Keratinocyte (primary cell): ENCODE measurements at regions not wholly inside any gene's neighbourhood (a gene's known extent, or its start where the extent isn't known, plus 50 kb on each side); places are given as distances from the start of the nearest gene placed in this dataset.

Source experiments
- DNase-seq: peaks from one replicate; pipeline ENCODE4 v3.0.0-alpha.2; 2011; ENCODE audit warnings: low read depth, missing footprints, low spot score
- FAIRE-seq: peaks from 2 replicates; lab custom pipeline; 2011; peaks lifted over from hg19 to GRCh38; lab: Jason Lieb, UNC
- H2AFZ ChIP-seq: 2 replicates; pipeline ENCODE4 v1.6.0; 2012; ENCODE audit warnings: low read length, control low read depth, inconsistent platforms; ENCODE audit not compliant: control insufficient read depth
- H3K27ac ChIP-seq: 2 replicates; pipeline ENCODE4 v1.5.1; 2011; ENCODE audit warnings: low read length; ENCODE audit not compliant: control insufficient read depth, insufficient read depth
- H3K27me3 ChIP-seq: 3 replicates; pipeline ENCODE4 v1.6.0; 2011; ENCODE audit warnings: low read length; ENCODE audit not compliant: control insufficient read depth, insufficient read depth; ENCODE audit errors: extremely low read depth
- H3K36me3 ChIP-seq, 2 experiments: 2 replicates in 1 of 2; 3 replicates in 1 of 2; pipeline ENCODE4 v1.5.1; 2011; ENCODE audit warnings: low read length in 2 of 2, mild to moderate bottlenecking in 1 of 2; ENCODE audit not compliant: control insufficient read depth in 2 of 2, insufficient read depth in 2 of 2; ENCODE audit errors: extremely low read depth in 1 of 2
- H3K4me1 ChIP-seq: 3 replicates; pipeline ENCODE4 v1.5.1; 2011; ENCODE audit warnings: low read length; ENCODE audit not compliant: control insufficient read depth, insufficient read depth; ENCODE audit errors: extremely low read depth
- H3K4me2 ChIP-seq: 3 replicates; pipeline ENCODE4 v1.6.0; 2011; ENCODE audit warnings: low read depth, low read length; ENCODE audit not compliant: control insufficient read depth, insufficient read depth; ENCODE audit errors: extremely low read depth
- H3K4me3 ChIP-seq, 3 experiments: fragments of 200-600 bp in 1 of 3; sonication (generic) in 1 of 3; 2 replicates in 2 of 3; 3 replicates in 1 of 3; pipeline ENCODE4 v1.5.1; 2011 to 2016; ENCODE audit warnings: low read length in 3 of 3, mild to moderate bottlenecking in 3 of 3, control low read depth in 2 of 3, inconsistent platforms in 1 of 3, low read depth in 1 of 3, mixed read lengths in 1 of 3, mixed run types in 1 of 3, moderate library complexity in 1 of 3; ENCODE audit not compliant: control insufficient read depth in 2 of 3, insufficient read depth in 2 of 3; ENCODE audit errors: extremely low read depth in 1 of 3
- H3K79me2 ChIP-seq: 2 replicates; pipeline ENCODE4 v1.6.0; 2012; ENCODE audit warnings: low read length; ENCODE audit not compliant: control insufficient read depth, insufficient read depth
- H3K9ac ChIP-seq: 3 replicates; pipeline ENCODE4 v1.6.0; 2011; ENCODE audit warnings: low read length; ENCODE audit not compliant: control insufficient read depth, insufficient read depth; ENCODE audit errors: extremely low read depth
- H3K9me1 ChIP-seq: 3 replicates; pipeline ENCODE4 v1.6.0; 2011; ENCODE audit warnings: low read length; ENCODE audit not compliant: control insufficient read depth, insufficient read depth; ENCODE audit errors: extremely low read depth
- H3K9me3 ChIP-seq: 2 replicates; pipeline ENCODE4 v1.5.1; 2012; ENCODE audit warnings: low read depth, low read length; ENCODE audit not compliant: control insufficient read depth
- H4K20me1 ChIP-seq: 3 replicates; pipeline ENCODE4 v1.6.0; 2011; ENCODE audit warnings: low read length; ENCODE audit not compliant: control insufficient read depth, insufficient read depth; ENCODE audit errors: extremely low read depth
- EZH2 ChIP-seq: IDR thresholded peaks from one replicate; pipeline ENCODE4 v1.6.1; 2012; ENCODE audit warnings: inconsistent platforms, mild to moderate bottlenecking, low read length, moderate library complexity
- dilution Hi-C: fragments of 300-500 bp; cut with MboI; formaldehyde crosslinking; loops from one replicate; pipeline ENCODE4 v1.7.0; 2020; ENCODE audit warnings: low sequenced_read_pairs; ENCODE audit not compliant: extremely low pct_ligation_motif_present
- TF ChIP-seq, protein P1 (sequence below), 3 experiments: IDR thresholded peaks in 1 of 3; conservative IDR thresholded peaks in 1 of 3; optimal IDR thresholded peaks in 1 of 3; 2 replicates in 2 of 3; 3 replicates in 1 of 3; pipeline versions ENCODE3 to v1.5.1; 2011; ENCODE audit warnings: low read length in 3 of 3, mild to moderate bottlenecking in 3 of 3, moderate library complexity in 2 of 3, control low read depth in 1 of 3, inconsistent platforms in 1 of 3; ENCODE audit not compliant: insufficient read depth in 2 of 3; ENCODE audit errors: extremely low read depth in 1 of 3

DNA sequence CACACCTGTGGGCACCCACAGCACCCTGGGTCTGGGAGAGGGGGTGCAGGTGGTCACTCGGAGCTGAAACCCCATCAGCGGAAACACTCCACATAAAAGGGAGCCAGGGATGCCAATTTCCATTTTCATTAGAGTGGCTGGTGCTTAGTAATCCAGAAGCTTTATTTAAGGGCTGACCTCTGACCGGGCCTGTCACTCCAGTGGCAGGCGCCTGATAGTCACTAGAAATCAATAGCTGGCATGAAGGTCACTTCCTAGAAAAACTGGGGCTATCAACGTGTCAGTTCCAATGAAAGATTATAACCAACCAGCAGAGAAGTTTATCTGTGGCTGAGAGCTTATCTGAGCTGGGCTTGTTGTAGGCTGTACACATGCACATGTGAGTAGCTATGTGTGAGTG is 333.7 kb upstream of the SKOR2 start:
- Histone ChIP-seq H3K27me3 (no peaks in the 10 kb centered on the region), H3K9me3 (no peaks in the 10 kb centered on the region), H3K36me3 (no peaks in the 10 kb centered on the region), H2AFZ (no peak overlapping the region), H4K20me1 (no peaks in the 10 kb centered on the region), H3K4me1 (no peaks in the 10 kb centered on the region), H3K4me2 (no peak overlapping the region), H3K4me3 (no peak overlapping the region), H3K9me1 (no peaks in the 10 kb centered on the region), H3K79me2 (no peaks in the 10 kb centered on the region), H3K9ac (no peak overlapping the region), H3K27ac (no peak overlapping the region)
- dilution Hi-C loops: no loop called here
- TF ChIP-seq EZH2: no peak
- TF ChIP-seq, protein P1, sequence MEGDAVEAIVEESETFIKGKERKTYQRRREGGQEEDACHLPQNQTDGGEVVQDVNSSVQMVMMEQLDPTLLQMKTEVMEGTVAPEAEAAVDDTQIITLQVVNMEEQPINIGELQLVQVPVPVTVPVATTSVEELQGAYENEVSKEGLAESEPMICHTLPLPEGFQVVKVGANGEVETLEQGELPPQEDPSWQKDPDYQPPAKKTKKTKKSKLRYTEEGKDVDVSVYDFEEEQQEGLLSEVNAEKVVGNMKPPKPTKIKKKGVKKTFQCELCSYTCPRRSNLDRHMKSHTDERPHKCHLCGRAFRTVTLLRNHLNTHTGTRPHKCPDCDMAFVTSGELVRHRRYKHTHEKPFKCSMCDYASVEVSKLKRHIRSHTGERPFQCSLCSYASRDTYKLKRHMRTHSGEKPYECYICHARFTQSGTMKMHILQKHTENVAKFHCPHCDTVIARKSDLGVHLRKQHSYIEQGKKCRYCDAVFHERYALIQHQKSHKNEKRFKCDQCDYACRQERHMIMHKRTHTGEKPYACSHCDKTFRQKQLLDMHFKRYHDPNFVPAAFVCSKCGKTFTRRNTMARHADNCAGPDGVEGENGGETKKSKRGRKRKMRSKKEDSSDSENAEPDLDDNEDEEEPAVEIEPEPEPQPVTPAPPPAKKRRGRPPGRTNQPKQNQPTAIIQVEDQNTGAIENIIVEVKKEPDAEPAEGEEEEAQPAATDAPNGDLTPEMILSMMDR (optimal IDR thresholded peaks at IDR 0.05 in 1 of 3, IDR thresholded peaks at IDR 0.05 in 1 of 3, conservative IDR thresholded peaks at IDR 0.05 in 1 of 3; ENCODE audit: extremely low read depth in 1 of 3, insufficient read depth in 2 of 3, low read length in 3 of 3): no peak
- DNase-seq (no peak), FAIRE-seq (no peak)

DNA sequence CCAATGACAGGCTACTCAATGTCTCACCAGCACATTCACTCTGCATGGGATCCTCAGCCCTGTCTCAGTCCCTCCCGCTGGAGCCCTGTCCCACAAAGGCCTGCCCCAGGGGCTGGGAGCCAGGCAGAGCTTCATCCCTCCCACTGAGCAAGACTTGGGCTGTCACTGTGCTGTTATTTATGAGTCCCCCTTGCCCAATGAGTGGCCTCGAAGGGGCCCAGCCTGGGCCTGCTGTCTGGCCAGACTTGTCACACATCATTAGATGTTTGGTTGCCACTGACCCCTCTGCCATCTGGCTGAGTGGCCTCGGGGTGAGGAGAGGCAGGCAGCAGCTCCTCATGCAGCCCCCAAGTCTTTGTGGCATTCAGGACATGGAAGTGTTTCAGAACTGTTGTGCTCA is 330.6 kb upstream of the SKOR2 start:
- Histone ChIP-seq H4K20me1 (no peaks in the 10 kb centered on the region), H3K27me3 (no peaks in the 10 kb centered on the region), H3K9me3 (no peaks in the 10 kb centered on the region), H3K27ac (no peak overlapping the region), H3K9me1 (no peaks in the 10 kb centered on the region), H3K9ac (no peak overlapping the region), H3K4me3 (no peak overlapping the region), H3K79me2 (no peaks in the 10 kb centered on the region), H3K36me3 (no peaks in the 10 kb centered on the region), H2AFZ (no peak overlapping the region), H3K4me2 (no peak overlapping the region), H3K4me1 (no peaks in the 10 kb centered on the region)
- TF ChIP-seq EZH2: no peak
- TF ChIP-seq, protein P1 (optimal IDR thresholded peaks at IDR 0.05 in 1 of 3, IDR thresholded peaks at IDR 0.05 in 1 of 3, conservative IDR thresholded peaks at IDR 0.05 in 1 of 3; ENCODE audit: extremely low read depth in 1 of 3, insufficient read depth in 2 of 3, low read length in 3 of 3): no peak
- DNase-seq (no peak), FAIRE-seq (no peak)
- dilution Hi-C loops: no loop called here
